ENCODE measurements at regions not wholly inside any gene's neighbourhood (a gene's known extent, or its start where the extent isn't known, plus 50 kb on each side); places are given as distances from the start of the nearest gene placed in this dataset.

- H3K9me3 Mint-ChIP-seq: peaks cover 16% of the 10 kb centered on the region in 2 donors
- H3K27me3 Mint-ChIP-seq (ENCODE audit: low read depth in 2 of 2): no peaks in the 10 kb centered on the region
- H3K36me3 Mint-ChIP-seq: peaks cover 6% of the 10 kb centered on the region
- ATAC-seq (no peak), DNase-seq (no peak)
- H3K4me1 ChIP-seq (ENCODE audit: control insufficient read depth, insufficient read depth, low read length): no peaks in the 10 kb centered on the region
- no peaks in the 10 kb centered on the region for H3K27me3 ChIP-seq (ENCODE audit: control insufficient read depth, insufficient read depth, low read length)
- TF ChIP-seq, protein P1, sequence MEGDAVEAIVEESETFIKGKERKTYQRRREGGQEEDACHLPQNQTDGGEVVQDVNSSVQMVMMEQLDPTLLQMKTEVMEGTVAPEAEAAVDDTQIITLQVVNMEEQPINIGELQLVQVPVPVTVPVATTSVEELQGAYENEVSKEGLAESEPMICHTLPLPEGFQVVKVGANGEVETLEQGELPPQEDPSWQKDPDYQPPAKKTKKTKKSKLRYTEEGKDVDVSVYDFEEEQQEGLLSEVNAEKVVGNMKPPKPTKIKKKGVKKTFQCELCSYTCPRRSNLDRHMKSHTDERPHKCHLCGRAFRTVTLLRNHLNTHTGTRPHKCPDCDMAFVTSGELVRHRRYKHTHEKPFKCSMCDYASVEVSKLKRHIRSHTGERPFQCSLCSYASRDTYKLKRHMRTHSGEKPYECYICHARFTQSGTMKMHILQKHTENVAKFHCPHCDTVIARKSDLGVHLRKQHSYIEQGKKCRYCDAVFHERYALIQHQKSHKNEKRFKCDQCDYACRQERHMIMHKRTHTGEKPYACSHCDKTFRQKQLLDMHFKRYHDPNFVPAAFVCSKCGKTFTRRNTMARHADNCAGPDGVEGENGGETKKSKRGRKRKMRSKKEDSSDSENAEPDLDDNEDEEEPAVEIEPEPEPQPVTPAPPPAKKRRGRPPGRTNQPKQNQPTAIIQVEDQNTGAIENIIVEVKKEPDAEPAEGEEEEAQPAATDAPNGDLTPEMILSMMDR (IDR thresholded peaks at IDR 0.05): no peak
- no peak overlapping the region for H3K27ac ChIP-seq (ENCODE audit: low read length)
- H3K4me1 Mint-ChIP-seq: no peaks in the 10 kb centered on the region
- H3K27ac Mint-ChIP-seq: no peak overlapping the region
- H3K4me3 ChIP-seq (ENCODE audit: low read length): no peak overlapping the region
- H3K36me3 ChIP-seq (ENCODE audit: control insufficient read depth, insufficient read depth, low read length): no peaks in the 10 kb centered on the region
- no peaks in the 10 kb centered on the region for H3K9me3 ChIP-seq (ENCODE audit: control insufficient read depth, insufficient read depth, low read length)
- H3K4me3 Mint-ChIP-seq: no peak overlapping the region
- intact Hi-C loops (cut with micrococcal nuclease): no loop called here
Observed at GRCh38 chr21:24628046-24628445, 979.2 kb downstream of the MRPL39 start.

DNA sequence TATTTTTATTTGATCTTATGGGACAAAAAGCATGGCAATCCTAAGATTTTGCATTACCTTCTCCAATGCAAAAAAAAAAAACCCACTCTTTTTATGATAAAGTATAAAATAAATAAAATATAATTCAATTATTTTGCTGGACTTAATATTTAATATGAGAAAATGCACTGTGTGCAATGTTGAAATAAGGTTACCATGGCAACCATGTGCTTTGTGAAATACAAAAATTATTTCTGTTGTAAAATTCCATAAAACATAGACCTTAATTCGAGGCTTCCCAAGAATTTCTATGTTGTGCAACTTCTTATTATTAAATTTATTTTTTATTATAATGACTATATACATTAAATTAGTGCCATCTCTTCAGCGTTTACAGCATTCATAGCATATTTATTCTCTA, 989.5 kb downstream of the MRPL39 start:
- TF ChIP-seq, protein P1 (IDR thresholded peaks at IDR 0.05): no peak
- H3K4me3 ChIP-seq (ENCODE audit: low read length): no peak overlapping the region
- no peaks in the 10 kb centered on the region for H3K27me3 ChIP-seq (ENCODE audit: control insufficient read depth, insufficient read depth, low read length)
- H3K27me3 Mint-ChIP-seq (ENCODE audit: low read depth in 2 of 2): no peaks in the 10 kb centered on the region
- no peaks in the 10 kb centered on the region for H3K36me3 Mint-ChIP-seq
- no peaks in the 10 kb centered on the region for H3K4me1 Mint-ChIP-seq
- H3K27ac ChIP-seq (ENCODE audit: low read length): no peak overlapping the region
- intact Hi-C loops (cut with micrococcal nuclease): no loop called here
- H3K36me3 ChIP-seq (ENCODE audit: control insufficient read depth, insufficient read depth, low read length): no peaks in the 10 kb centered on the region
- H3K4me3 Mint-ChIP-seq: no peak overlapping the region
- no peak for DNase-seq
- H3K4me1 ChIP-seq (ENCODE audit: control insufficient read depth, insufficient read depth, low read length): no peaks in the 10 kb centered on the region
- no peak for ATAC-seq
- peaks cover 8% of the 10 kb centered on the region for H3K9me3 ChIP-seq (ENCODE audit: control insufficient read depth, insufficient read depth, low read length)
- peaks cover 12% of the 10 kb centered on the region in 2 donors for H3K9me3 Mint-ChIP-seq
- no peak overlapping the region for H3K27ac Mint-ChIP-seq
- no CpG with 5 or more reads among the region's 2 CpGs for WGBS (ENCODE audit: insufficient coverage)

GRCh38 chr21:24594082-24594481, 1013.2 kb downstream of the MRPL39 start:
- WGBS (ENCODE audit: insufficient coverage): 80% methylated on average over 3 of the region's 3 CpGs
- no peaks in the 10 kb centered on the region for H3K9me3 ChIP-seq (ENCODE audit: control insufficient read depth, insufficient read depth, low read length)
- no peaks in the 10 kb centered on the region for H3K36me3 ChIP-seq (ENCODE audit: control insufficient read depth, insufficient read depth, low read length)
- DNase-seq (no peak), ATAC-seq (no peak)
- no peak overlapping the region for H3K4me3 ChIP-seq (ENCODE audit: low read length)
- Mint-ChIP-seq H3K4me3 (no peak overlapping the region), H3K9me3 (peaks cover 14 to 15% of the 10 kb centered on the region in 2 donors), H3K36me3 (peaks cover 9% of the 10 kb centered on the region), H3K27ac (no peak overlapping the region), H3K4me1 (no peaks in the 10 kb centered on the region), H3K27me3 (ENCODE audit: low read depth in 2 of 2) (no peaks in the 10 kb centered on the region)
- H3K27ac ChIP-seq (ENCODE audit: low read length): no peak overlapping the region
- intact Hi-C loops (cut with micrococcal nuclease): no loop called here
- no peaks in the 10 kb centered on the region for H3K4me1 ChIP-seq (ENCODE audit: control insufficient read depth, insufficient read depth, low read length)
- H3K27me3 ChIP-seq (ENCODE audit: control insufficient read depth, insufficient read depth, low read length): no peaks in the 10 kb centered on the region
- TF ChIP-seq, protein P1 (IDR thresholded peaks at IDR 0.05): no peak

- no peaks in the 10 kb centered on the region for H3K27me3 ChIP-seq (ENCODE audit: control insufficient read depth, insufficient read depth, low read length)
- no peaks in the 10 kb centered on the region for H3K36me3 ChIP-seq (ENCODE audit: control insufficient read depth, insufficient read depth, low read length)
- no peaks in the 10 kb centered on the region for H3K36me3 Mint-ChIP-seq
- H3K9me3 Mint-ChIP-seq: peaks cover 8 to 9% of the 10 kb centered on the region in 2 donors
- no peak overlapping the region for H3K4me3 Mint-ChIP-seq
- H3K4me3 ChIP-seq (ENCODE audit: low read length): no peak overlapping the region
- H3K4me1 Mint-ChIP-seq: no peaks in the 10 kb centered on the region
- intact Hi-C loops (cut with micrococcal nuclease): no loop called here
- 72% methylated on average over 3 of the region's 3 CpGs for WGBS (ENCODE audit: insufficient coverage)
- H3K4me1 ChIP-seq (ENCODE audit: control insufficient read depth, insufficient read depth, low read length): no peaks in the 10 kb centered on the region
- no peak overlapping the region for H3K27ac Mint-ChIP-seq
- TF ChIP-seq, protein P1 (IDR thresholded peaks at IDR 0.05): no peak
- H3K27me3 Mint-ChIP-seq (ENCODE audit: low read depth in 2 of 2): no peaks in the 10 kb centered on the region
- H3K9me3 ChIP-seq (ENCODE audit: control insufficient read depth, insufficient read depth, low read length): no peaks in the 10 kb centered on the region
- no peak for DNase-seq
- H3K27ac ChIP-seq (ENCODE audit: low read length): no peak overlapping the region
- no peak for ATAC-seq
Observed at GRCh38 chr21:24590261-24590660, 1017.0 kb downstream of the MRPL39 start.

Measured in natural killer cell (primary cell).